ENCODE measurements at regions not wholly inside any gene's neighbourhood (a gene's known extent, or its start where the extent isn't known, plus 50 kb on each side); places are given as distances from the start of the nearest gene placed in this dataset.

DNA sequence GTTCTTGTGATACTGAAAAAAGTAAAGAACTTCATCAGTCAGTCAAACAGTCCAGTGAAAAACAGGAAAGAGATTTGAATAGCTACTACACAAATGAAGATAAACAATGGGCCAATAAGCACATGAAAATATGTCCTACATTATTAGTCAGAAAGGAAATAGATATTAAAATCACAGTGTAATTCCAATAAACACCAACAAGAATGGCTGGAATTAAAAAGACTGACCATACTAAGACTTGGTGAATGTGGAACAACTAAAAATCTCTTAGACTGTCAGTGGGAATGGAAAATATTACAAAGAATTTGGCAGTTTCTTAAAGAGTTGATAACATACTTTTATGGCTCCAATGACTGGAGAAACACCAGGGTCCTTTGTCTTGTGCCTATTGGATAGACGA is 241.8 kb upstream of the USP24 start:
- Histone ChIP-seq H3K4me1 (ENCODE audit: control insufficient read depth, insufficient read depth, low read depth, low read length) (no peaks in the 10 kb centered on the region), H4K8ac (ENCODE audit: low read length) (no peak overlapping the region), H2AK5ac (ENCODE audit: low read length, severe bottlenecking) (no peak overlapping the region), H3K18ac (ENCODE audit: low read depth in 1 of 2, low read length in 2 of 2) (no peak overlapping the region), H3K4ac (ENCODE audit: low read depth in 1 of 2, low read length in 2 of 2) (no peak overlapping the region), H3K23ac (ENCODE audit: low read length in 2 of 2) (no peak overlapping the region), H2BK5ac (ENCODE audit: low read depth, low read length, poor library complexity, severe bottlenecking) (no peak overlapping the region), H3K9ac (ENCODE audit: low read length) (no peak overlapping the region), H2AFZ (ENCODE audit: low read depth, low read length) (no peak overlapping the region), H3K27ac (ENCODE audit: low read length, poor library complexity, severe bottlenecking) (no peak overlapping the region), H4K91ac (ENCODE audit: low read length) (no peak overlapping the region), H2BK15ac (ENCODE audit: low read depth, poor library complexity, severe bottlenecking) (no peak overlapping the region), H3K4me3 (ENCODE audit: insufficient read depth in 1 of 2, low read depth in 1 of 2, low read length in 2 of 2) (no peak overlapping the region), H3K14ac (ENCODE audit: low read length in 2 of 2) (no peak overlapping the region), H2BK12ac (ENCODE audit: low read length in 2 of 2) (no peak overlapping the region), H3K79me1 (replicated peaks; ENCODE audit: low read length, poor library complexity, severe bottlenecking) (no peaks in the 10 kb centered on the region), H2BK120ac (ENCODE audit: low read depth, low read length) (no peak overlapping the region), H3K9me3 (ENCODE audit: control insufficient read depth, low read length) (peaks cover 8% of the 10 kb centered on the region), H3K27me3 (ENCODE audit: control insufficient read depth in 1 of 2, insufficient read depth in 1 of 2, low read length in 2 of 2) (no peaks in the 10 kb centered on the region), H3K36me3 (ENCODE audit: control insufficient read depth in 1 of 2, insufficient read depth in 2 of 2, low read depth in 1 of 2, low read length in 2 of 2) (no peaks in the 10 kb centered on the region), H3K4me2 (ENCODE audit: low read length, poor library complexity, severe bottlenecking) (no peak overlapping the region)
- WGBS: 93% methylated on average over 1 of the region's 1 CpG
- no peak for DNase-seq

DNA sequence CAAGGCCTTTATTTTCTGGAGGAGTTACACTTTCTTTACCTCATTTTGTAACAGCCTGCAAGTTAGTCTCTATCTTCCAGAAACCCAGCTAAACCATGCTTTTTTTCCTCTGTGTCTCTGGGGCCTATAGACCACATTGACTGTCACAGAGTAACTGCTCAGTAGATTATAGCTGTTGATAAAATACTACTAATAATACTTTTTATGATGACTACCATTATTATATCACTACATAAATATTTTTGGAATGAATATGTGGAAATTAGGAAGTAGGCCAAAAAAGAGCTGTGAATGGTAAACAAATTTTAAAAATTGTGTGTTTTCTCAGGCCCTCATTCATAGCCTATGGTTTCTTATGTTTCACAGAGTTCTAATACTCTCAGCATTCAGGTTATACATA is 233.1 kb upstream of the USP24 start:
- no peak overlapping the region for H3K4me3 ChIP-seq (ENCODE audit: insufficient read depth in 1 of 2, low read depth in 1 of 2, low read length in 2 of 2)
- no peak overlapping the region for H3K23ac ChIP-seq (ENCODE audit: low read length in 2 of 2)
- H3K14ac ChIP-seq (ENCODE audit: low read length in 2 of 2): no peak overlapping the region
- H3K18ac ChIP-seq (ENCODE audit: low read depth in 1 of 2, low read length in 2 of 2): no peak overlapping the region
- H3K4me2 ChIP-seq (ENCODE audit: low read length, poor library complexity, severe bottlenecking): no peak overlapping the region
- H3K9me3 ChIP-seq (ENCODE audit: control insufficient read depth, low read length): no peaks in the 10 kb centered on the region
- peaks cover 3% of the 10 kb centered on the region for H3K4me1 ChIP-seq (ENCODE audit: control insufficient read depth, insufficient read depth, low read depth, low read length)
- H3K27me3 ChIP-seq (ENCODE audit: control insufficient read depth in 1 of 2, insufficient read depth in 1 of 2, low read length in 2 of 2): no peaks in the 10 kb centered on the region
- H3K4ac ChIP-seq (ENCODE audit: low read depth in 1 of 2, low read length in 2 of 2): no peak overlapping the region
- H4K8ac ChIP-seq (ENCODE audit: low read length): no peak overlapping the region
- no peak overlapping the region for H2BK120ac ChIP-seq (ENCODE audit: low read depth, low read length)
- H3K79me1 ChIP-seq (replicated peaks; ENCODE audit: low read length, poor library complexity, severe bottlenecking): no peaks in the 10 kb centered on the region
- no peak overlapping the region for H2BK5ac ChIP-seq (ENCODE audit: low read depth, low read length, poor library complexity, severe bottlenecking)
- no peak overlapping the region for H2BK12ac ChIP-seq (ENCODE audit: low read length in 2 of 2)
- H2AFZ ChIP-seq (ENCODE audit: low read depth, low read length): no peak overlapping the region
- no peak overlapping the region for H3K9ac ChIP-seq (ENCODE audit: low read length)
- DNase-seq: no peak
- no peaks in the 10 kb centered on the region for H3K36me3 ChIP-seq (ENCODE audit: control insufficient read depth in 1 of 2, insufficient read depth in 2 of 2, low read depth in 1 of 2, low read length in 2 of 2)
- H4K91ac ChIP-seq (ENCODE audit: low read length): no peak overlapping the region
- no peak overlapping the region for H2BK15ac ChIP-seq (ENCODE audit: low read depth, poor library complexity, severe bottlenecking)
- no peak overlapping the region for H2AK5ac ChIP-seq (ENCODE audit: low read length, severe bottlenecking)
- no peak overlapping the region for H3K27ac ChIP-seq (ENCODE audit: low read length, poor library complexity, severe bottlenecking)

DNA sequence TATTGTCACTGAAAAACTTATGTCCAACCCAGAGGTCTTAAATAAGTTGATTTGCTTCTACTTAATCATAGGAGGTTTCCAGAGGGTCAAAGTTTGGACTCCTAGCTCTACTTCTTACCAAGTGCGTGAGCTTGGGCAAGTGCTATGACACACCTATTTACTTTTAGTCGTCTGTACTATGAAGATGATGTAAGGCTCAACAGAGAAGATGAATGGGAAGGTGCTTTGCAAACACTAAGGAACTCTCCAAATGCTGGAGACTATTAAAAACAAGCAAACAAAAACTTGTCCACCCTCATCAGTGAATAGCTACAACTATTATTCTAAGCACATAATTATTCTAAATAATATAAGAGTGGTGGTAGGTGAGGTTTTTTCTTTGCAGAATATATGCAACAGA is 232.3 kb upstream of the USP24 start:
- no peak overlapping the region for H3K4ac ChIP-seq (ENCODE audit: low read depth in 1 of 2, low read length in 2 of 2)
- H3K23ac ChIP-seq (ENCODE audit: low read length in 2 of 2): no peak overlapping the region
- no peak overlapping the region for H4K91ac ChIP-seq (ENCODE audit: low read length)
- H3K9ac ChIP-seq (ENCODE audit: low read length): no peak overlapping the region
- H3K18ac ChIP-seq (ENCODE audit: low read depth in 1 of 2, low read length in 2 of 2): no peak overlapping the region
- H3K4me3 ChIP-seq (ENCODE audit: insufficient read depth in 1 of 2, low read depth in 1 of 2, low read length in 2 of 2): no peak overlapping the region
- H3K36me3 ChIP-seq (ENCODE audit: control insufficient read depth in 1 of 2, insufficient read depth in 2 of 2, low read depth in 1 of 2, low read length in 2 of 2): no peaks in the 10 kb centered on the region
- no peak overlapping the region for H4K8ac ChIP-seq (ENCODE audit: low read length)
- no peak overlapping the region for H2AK5ac ChIP-seq (ENCODE audit: low read length, severe bottlenecking)
- peaks cover 3% of the 10 kb centered on the region for H3K4me1 ChIP-seq (ENCODE audit: control insufficient read depth, insufficient read depth, low read depth, low read length)
- H2BK15ac ChIP-seq (ENCODE audit: low read depth, poor library complexity, severe bottlenecking): no peak overlapping the region
- no peak overlapping the region for H3K27ac ChIP-seq (ENCODE audit: low read length, poor library complexity, severe bottlenecking)
- H3K27me3 ChIP-seq (ENCODE audit: control insufficient read depth in 1 of 2, insufficient read depth in 1 of 2, low read length in 2 of 2): no peaks in the 10 kb centered on the region
- H2BK12ac ChIP-seq (ENCODE audit: low read length in 2 of 2): no peak overlapping the region
- H3K9me3 ChIP-seq (ENCODE audit: control insufficient read depth, low read length): no peaks in the 10 kb centered on the region
- H2BK120ac ChIP-seq (ENCODE audit: low read depth, low read length): no peak overlapping the region
- no peaks in the 10 kb centered on the region for H3K79me1 ChIP-seq (replicated peaks; ENCODE audit: low read length, poor library complexity, severe bottlenecking)
- H2BK5ac ChIP-seq (ENCODE audit: low read depth, low read length, poor library complexity, severe bottlenecking): no peak overlapping the region
- H3K4me2 ChIP-seq (ENCODE audit: low read length, poor library complexity, severe bottlenecking): no peak overlapping the region
- WGBS: 67% methylated on average over 1 of the region's 2 CpGs
- no peak overlapping the region for H3K14ac ChIP-seq (ENCODE audit: low read length in 2 of 2)
- peak; percentile 18 for DNase-seq
- no peak overlapping the region for H2AFZ ChIP-seq (ENCODE audit: low read depth, low read length)

DNA sequence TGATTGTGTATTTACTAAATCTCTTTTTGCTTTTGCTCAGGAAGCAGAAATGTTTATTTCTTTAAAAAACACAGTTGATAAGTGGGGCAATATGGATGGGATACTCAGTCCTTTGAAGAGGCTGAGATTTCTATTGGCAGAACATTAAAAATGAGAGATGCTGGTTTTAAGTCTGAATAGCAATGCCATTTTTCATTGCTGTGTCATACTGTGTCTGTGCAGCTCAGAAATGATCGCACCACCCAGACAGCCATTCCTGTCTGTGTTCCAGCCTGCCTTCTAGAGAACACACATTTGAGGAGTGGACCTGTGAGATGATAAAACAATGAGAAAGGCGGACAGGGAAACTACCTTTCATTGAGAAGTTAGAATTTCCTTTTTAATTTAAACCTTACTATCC is 231.2 kb upstream of the USP24 start:
- Histone ChIP-seq H3K14ac (ENCODE audit: low read length in 2 of 2) (no peak overlapping the region), H3K4ac (ENCODE audit: low read depth in 1 of 2, low read length in 2 of 2) (no peak overlapping the region), H3K9me3 (ENCODE audit: control insufficient read depth, low read length) (no peaks in the 10 kb centered on the region), H4K91ac (ENCODE audit: low read length) (no peak overlapping the region), H3K9ac (ENCODE audit: low read length) (no peak overlapping the region), H2AFZ (ENCODE audit: low read depth, low read length) (no peak overlapping the region), H3K27me3 (ENCODE audit: control insufficient read depth in 1 of 2, insufficient read depth in 1 of 2, low read length in 2 of 2) (no peaks in the 10 kb centered on the region), H3K18ac (ENCODE audit: low read depth in 1 of 2, low read length in 2 of 2) (no peak overlapping the region), H3K23ac (ENCODE audit: low read length in 2 of 2) (no peak overlapping the region), H2BK5ac (ENCODE audit: low read depth, low read length, poor library complexity, severe bottlenecking) (no peak overlapping the region), H3K27ac (ENCODE audit: low read length, poor library complexity, severe bottlenecking) (no peak overlapping the region), H2BK15ac (ENCODE audit: low read depth, poor library complexity, severe bottlenecking) (no peak overlapping the region), H3K4me3 (ENCODE audit: insufficient read depth in 1 of 2, low read depth in 1 of 2, low read length in 2 of 2) (no peak overlapping the region), H3K36me3 (ENCODE audit: control insufficient read depth in 1 of 2, insufficient read depth in 2 of 2, low read depth in 1 of 2, low read length in 2 of 2) (no peaks in the 10 kb centered on the region), H3K4me2 (ENCODE audit: low read length, poor library complexity, severe bottlenecking) (no peak overlapping the region), H2AK5ac (ENCODE audit: low read length, severe bottlenecking) (no peak overlapping the region), H2BK120ac (ENCODE audit: low read depth, low read length) (no peak overlapping the region), H3K4me1 (ENCODE audit: control insufficient read depth, insufficient read depth, low read depth, low read length) (peaks cover 3% of the 10 kb centered on the region), H3K79me1 (replicated peaks; ENCODE audit: low read length, poor library complexity, severe bottlenecking) (no peaks in the 10 kb centered on the region), H4K8ac (ENCODE audit: low read length) (no peak overlapping the region), H2BK12ac (ENCODE audit: low read length in 2 of 2) (no peak overlapping the region)
- peak; percentile 17 for DNase-seq
- WGBS: 83% methylated on average over 1 of the region's 2 CpGs
